CD4-positive, CD25-positive, alpha-beta regulatory T cell (primary cell): ENCODE measurements at regions not wholly inside any gene's neighbourhood (a gene's known extent, or its start where the extent isn't known, plus 50 kb on each side); places are given as distances from the start of the nearest gene placed in this dataset.

Experiments
- ATAC-seq, 2 donors: fragments of 150-1000 bp; cut with Tn5 transposase; one replicate each; pipeline ENCODE4 v1.10.0; 2021; ENCODE audit warnings: low read depth in 2 of 2, moderate number of reproducible peaks in 2 of 2, moderate library complexity in 1 of 2
- DNase-seq, 3 donors: peaks; one replicate each; pipeline versions ENCODE4 v3.0.0 to v3.0.0-alpha.2; 2012 to 2022; ENCODE audit warnings: mixed read lengths in 1 of 3
- H3K27ac ChIP-seq: one replicate; pipeline ENCODE4 v1.7.0; 2013; ENCODE audit warnings: mild to moderate bottlenecking, low read length; ENCODE audit not compliant: insufficient read depth, poor library complexity, severe bottlenecking
- H3K27me3 ChIP-seq: one replicate; pipeline ENCODE4 v1.7.0; 2013; ENCODE audit warnings: low read length; ENCODE audit not compliant: control insufficient read depth, insufficient read depth
- H3K36me3 ChIP-seq: one replicate; pipeline ENCODE4 v1.7.0; 2013; ENCODE audit warnings: mild to moderate bottlenecking, low read length, moderate library complexity; ENCODE audit not compliant: control insufficient read depth, insufficient read depth
- H3K4me1 ChIP-seq: 2 replicates; pipeline ENCODE4 v1.7.0; 2013; ENCODE audit warnings: mild to moderate bottlenecking, low read length; ENCODE audit not compliant: insufficient read depth, control insufficient read depth, poor library complexity, severe bottlenecking
- H3K4me3 ChIP-seq: one replicate; pipeline ENCODE4 v1.7.0; 2013; ENCODE audit warnings: low read depth, mild to moderate bottlenecking, low read length, moderate library complexity
- H3K9me3 ChIP-seq, 2 experiments: 1 replicate in 1 of 2; 2 replicates in 1 of 2; pipeline ENCODE4 v1.7.0; 2013; ENCODE audit warnings: low read length in 2 of 2, mild to moderate bottlenecking in 1 of 2, moderate library complexity in 1 of 2; ENCODE audit not compliant: control insufficient read depth in 2 of 2
- H3K27ac Mint-ChIP-seq, 3 donors: one replicate each; pipeline ENCODE4 v1.8.0; 2020 to 2022; ENCODE audit warnings: mild to moderate bottlenecking in 3 of 3, mixed read lengths in 3 of 3, moderate library complexity in 2 of 3
- H3K27me3 Mint-ChIP-seq: one replicate; pipeline ENCODE4 v1.8.0; 2022; ENCODE audit warnings: mild to moderate bottlenecking, mixed read lengths
- H3K36me3 Mint-ChIP-seq: one replicate; pipeline ENCODE4 v1.8.0; 2020; ENCODE audit warnings: mixed read lengths
- H3K4me1 Mint-ChIP-seq, 4 donors: one replicate each; pipeline ENCODE4 v1.8.0; 2020 to 2022; ENCODE audit warnings: mixed read lengths in 4 of 4, mild to moderate bottlenecking in 1 of 4
- H3K4me3 Mint-ChIP-seq, 4 donors: one replicate each; pipeline ENCODE4 v1.8.0; 2020 to 2022; ENCODE audit warnings: mild to moderate bottlenecking in 4 of 4, mixed read lengths in 4 of 4, moderate library complexity in 3 of 4
- H3K9me3 Mint-ChIP-seq, 7 donors: one replicate each; pipeline ENCODE4 v1.8.0; 2020 to 2022; ENCODE audit warnings: mixed read lengths in 7 of 7, mild to moderate bottlenecking in 3 of 7, moderate library complexity in 2 of 7

DNA sequence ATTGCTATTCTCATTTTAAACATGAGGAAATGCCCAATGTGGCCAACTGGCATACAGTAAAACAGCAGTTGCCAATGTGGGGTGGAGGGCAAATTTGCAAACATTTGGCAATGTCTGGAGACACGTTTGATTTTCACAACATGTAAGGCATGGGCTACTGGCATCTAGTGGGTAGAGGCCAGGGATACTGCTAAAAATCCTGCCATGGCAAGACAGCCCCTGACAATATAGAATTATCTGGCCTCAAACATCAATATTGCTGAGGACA is 168.6 kb downstream of the KCNE4 start:
- H3K27me3 ChIP-seq = no peaks in the 10 kb centered on the region
- Mint-ChIP-seq H3K4me1 (no peaks in the 10 kb centered on the region), H3K4me3 (no peak overlapping the region), H3K27ac (no peak overlapping the region), H3K27me3 (no peaks in the 10 kb centered on the region), H3K9me3 (peaks cover 0 to 3% (median 2%) of the 10 kb centered on the region in 7 donors), H3K36me3 (no peaks in the 10 kb centered on the region)
- ATAC-seq (no peak), DNase-seq (no peak)
- H3K4me1 ChIP-seq = no peaks in the 10 kb centered on the region
- no peaks in the 10 kb centered on the region for H3K36me3 ChIP-seq
- H3K27ac ChIP-seq = no peak overlapping the region
- H3K9me3 ChIP-seq = no peaks in the 10 kb centered on the region
- no peak overlapping the region for H3K4me3 ChIP-seq

DNA sequence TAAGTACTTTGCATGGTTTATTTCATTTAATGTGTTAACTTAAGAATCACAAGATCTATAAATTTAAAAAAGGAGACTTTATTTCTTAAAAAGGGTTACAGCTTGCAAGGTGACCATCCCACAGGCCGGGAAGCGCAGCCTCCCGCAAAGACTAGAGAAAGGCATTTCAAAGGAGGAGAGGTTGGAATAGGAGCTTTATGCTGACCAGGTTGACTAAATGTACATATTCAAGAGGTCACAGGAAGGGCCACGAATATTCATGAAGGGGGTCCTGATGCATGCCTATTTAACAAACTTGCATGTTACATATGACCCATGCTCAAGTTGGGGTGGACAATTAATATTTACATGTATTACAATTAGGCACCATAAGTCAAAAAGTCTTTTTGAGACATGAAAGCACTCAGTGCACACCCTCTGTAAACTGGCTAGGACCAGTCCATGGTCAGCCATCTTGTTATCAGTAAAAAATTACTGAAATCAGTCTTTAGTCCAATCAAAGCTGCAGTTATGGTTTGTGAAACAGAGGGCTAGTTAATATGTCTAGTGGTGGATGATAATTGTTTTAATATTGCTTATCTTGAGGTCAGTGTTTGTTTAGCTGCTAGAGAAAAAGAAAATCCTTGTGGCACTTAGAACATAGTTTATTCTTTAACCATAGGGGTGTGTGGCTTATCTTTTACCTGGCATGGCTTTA is 169.3 kb downstream of the KCNE4 start:
- no peaks in the 10 kb centered on the region for H3K4me1 ChIP-seq
- Mint-ChIP-seq H3K36me3 (no peaks in the 10 kb centered on the region), H3K27ac (peak overlapping the region in 1 of 3 donors; percentile 44), H3K4me1 (no peaks in the 10 kb centered on the region), H3K27me3 (no peaks in the 10 kb centered on the region), H3K9me3 (peaks cover 0 to 3% (median 2%) of the 10 kb centered on the region in 7 donors), H3K4me3 (no peak overlapping the region)
- no peak overlapping the region for H3K4me3 ChIP-seq
- H3K36me3 ChIP-seq = no peaks in the 10 kb centered on the region
- no peaks in the 10 kb centered on the region for H3K9me3 ChIP-seq
- no peaks in the 10 kb centered on the region for H3K27me3 ChIP-seq
- H3K27ac ChIP-seq = no peak overlapping the region
- DNase-seq (no peak), ATAC-seq (no peak)

DNA sequence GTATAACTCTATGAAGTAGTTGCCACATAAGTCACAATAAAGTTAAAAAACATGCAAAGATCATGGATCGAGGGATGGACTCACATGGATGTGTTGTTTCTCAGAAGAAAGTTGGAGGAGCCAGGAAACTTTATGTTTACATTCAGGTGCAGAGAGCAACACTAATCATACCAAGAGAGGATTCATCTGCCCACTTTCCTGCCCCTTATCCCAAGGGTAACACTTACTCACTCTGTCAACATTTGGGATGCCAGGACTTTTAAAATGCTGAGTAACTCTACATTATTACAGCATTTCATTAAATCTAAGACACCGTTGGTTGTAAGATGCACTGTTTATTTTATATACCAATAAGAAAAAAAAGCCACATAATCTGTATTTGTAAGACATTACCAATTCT is 170.4 kb downstream of the KCNE4 start:
- H3K27ac Mint-ChIP-seq = no peak overlapping the region
- H3K4me1 Mint-ChIP-seq = no peaks in the 10 kb centered on the region
- H3K4me3 Mint-ChIP-seq = no peak overlapping the region
- ATAC-seq (no peak), DNase-seq (no peak)
- no peaks in the 10 kb centered on the region for H3K36me3 Mint-ChIP-seq
- Histone ChIP-seq H3K4me1 (no peaks in the 10 kb centered on the region), H3K36me3 (no peaks in the 10 kb centered on the region), H3K27me3 (no peaks in the 10 kb centered on the region), H3K4me3 (no peak overlapping the region), H3K27ac (no peak overlapping the region), H3K9me3 (no peaks in the 10 kb centered on the region)
- H3K27me3 Mint-ChIP-seq = no peaks in the 10 kb centered on the region
- H3K9me3 Mint-ChIP-seq = peaks cover 0 to 4% (median 2%) of the 10 kb centered on the region in 7 donors

DNA sequence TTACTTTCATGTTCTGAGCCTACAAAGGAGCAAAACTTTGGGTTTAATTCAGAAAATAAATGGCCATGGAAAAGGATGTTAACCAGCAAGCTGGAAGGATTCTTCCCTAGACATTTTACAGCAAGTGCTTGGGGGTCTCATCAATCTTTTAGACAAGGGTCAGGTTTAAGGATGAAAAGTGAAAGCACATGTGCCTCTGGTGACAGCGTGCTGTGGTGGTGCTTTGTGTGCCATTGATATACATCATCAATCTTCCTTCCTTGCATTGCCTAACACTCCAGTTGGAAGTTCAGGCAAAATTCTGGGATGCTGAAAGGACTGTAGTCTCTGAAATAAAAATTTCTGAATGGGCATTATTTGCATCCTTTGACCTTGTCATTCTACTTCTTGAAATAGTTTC is 171.2 kb downstream of the KCNE4 start:
- Mint-ChIP-seq H3K9me3 (peaks cover 0 to 4% (median 2%) of the 10 kb centered on the region in 7 donors), H3K27me3 (no peaks in the 10 kb centered on the region), H3K36me3 (no peaks in the 10 kb centered on the region), H3K4me1 (no peaks in the 10 kb centered on the region), H3K27ac (no peak overlapping the region), H3K4me3 (no peak overlapping the region)
- Histone ChIP-seq H3K9me3 (no peaks in the 10 kb centered on the region), H3K27ac (no peak overlapping the region), H3K27me3 (no peaks in the 10 kb centered on the region), H3K4me1 (no peaks in the 10 kb centered on the region), H3K4me3 (no peak overlapping the region), H3K36me3 (no peaks in the 10 kb centered on the region)
- DNase-seq = no peak
- no peak for ATAC-seq

DNA sequence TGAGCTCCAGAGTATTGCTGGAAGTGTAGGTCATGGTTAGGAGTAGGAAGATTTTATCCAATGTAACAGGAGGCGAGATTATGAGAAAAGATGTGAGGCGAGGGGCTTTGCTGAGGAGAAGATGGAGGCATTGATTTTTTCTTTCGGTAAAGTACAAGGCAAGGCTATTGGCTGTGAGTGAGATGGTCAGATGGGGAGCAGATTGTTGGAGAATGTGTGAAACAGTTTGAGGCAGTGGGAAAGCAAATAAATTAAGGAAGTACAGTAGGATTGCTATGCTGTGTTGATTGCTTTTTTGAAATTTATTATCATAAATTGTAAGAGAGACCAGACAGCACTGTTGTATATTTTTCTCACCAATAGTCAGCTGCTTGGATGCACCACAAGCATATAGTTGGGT is 173.3 kb downstream of the KCNE4 start:
- ATAC-seq (no peak), DNase-seq (no peak)
- H3K27ac ChIP-seq = no peak overlapping the region
- Mint-ChIP-seq H3K4me3 (no peak overlapping the region), H3K27me3 (no peaks in the 10 kb centered on the region), H3K27ac (no peak overlapping the region), H3K9me3 (peaks cover 0 to 4% (median 0%) of the 10 kb centered on the region in 7 donors), H3K36me3 (no peaks in the 10 kb centered on the region), H3K4me1 (no peaks in the 10 kb centered on the region)
- no peaks in the 10 kb centered on the region for H3K36me3 ChIP-seq
- no peaks in the 10 kb centered on the region for H3K4me1 ChIP-seq
- H3K27me3 ChIP-seq = no peaks in the 10 kb centered on the region
- no peak overlapping the region for H3K4me3 ChIP-seq
- H3K9me3 ChIP-seq = no peaks in the 10 kb centered on the region

DNA sequence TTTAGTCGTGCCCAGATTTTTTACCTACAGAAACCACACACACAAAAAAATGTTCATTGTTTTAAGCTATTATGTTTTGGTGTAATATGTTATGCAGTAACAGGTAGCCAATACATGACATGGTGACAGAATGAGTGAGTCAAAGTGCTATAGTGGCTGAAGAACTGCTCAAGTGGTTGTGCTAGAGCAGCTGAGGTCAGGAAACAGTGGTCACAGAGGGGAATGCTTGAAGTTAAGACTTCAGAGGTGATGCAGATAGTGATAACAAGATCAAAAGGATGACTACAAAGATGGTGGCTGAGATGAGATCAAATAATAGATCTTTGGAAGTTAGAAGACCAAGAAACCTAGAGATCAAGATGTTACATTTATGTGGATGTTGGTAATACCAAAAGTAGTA is 174.3 kb downstream of the KCNE4 start:
- no peak overlapping the region for H3K4me3 Mint-ChIP-seq
- no peak for DNase-seq
- H3K27ac Mint-ChIP-seq = no peak overlapping the region
- no peaks in the 10 kb centered on the region for H3K27me3 ChIP-seq
- no peaks in the 10 kb centered on the region for H3K4me1 ChIP-seq
- no peaks in the 10 kb centered on the region for H3K36me3 Mint-ChIP-seq
- H3K9me3 ChIP-seq = no peaks in the 10 kb centered on the region
- no peak overlapping the region for H3K27ac ChIP-seq
- no peaks in the 10 kb centered on the region for H3K4me1 Mint-ChIP-seq
- no peak overlapping the region for H3K4me3 ChIP-seq
- no peaks in the 10 kb centered on the region for H3K27me3 Mint-ChIP-seq
- no peak for ATAC-seq
- H3K36me3 ChIP-seq = no peaks in the 10 kb centered on the region
- peaks cover 0 to 4% (median 1%) of the 10 kb centered on the region in 7 donors for H3K9me3 Mint-ChIP-seq

DNA sequence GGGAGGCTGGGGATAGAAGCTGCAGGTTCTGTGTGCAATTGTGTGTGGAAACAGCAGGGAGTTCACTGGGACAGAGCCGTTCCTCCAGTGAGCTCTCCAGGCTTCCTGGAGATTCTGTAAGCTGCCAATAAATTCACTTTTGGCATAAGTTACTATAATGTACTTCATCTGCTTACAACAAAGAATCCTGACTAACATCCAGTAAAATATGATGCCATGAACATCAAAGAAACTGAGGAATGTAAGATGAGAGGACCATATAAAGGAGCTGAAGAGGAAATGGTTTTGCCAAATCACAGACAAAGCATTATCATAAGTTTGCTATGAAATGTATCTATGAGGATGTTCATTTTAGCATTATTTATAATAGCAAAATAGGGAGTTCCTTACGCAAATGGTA is 175.3 kb downstream of the KCNE4 start:
- Mint-ChIP-seq H3K27me3 (no peaks in the 10 kb centered on the region), H3K4me1 (no peaks in the 10 kb centered on the region), H3K9me3 (peaks cover 0 to 5% (median 1%) of the 10 kb centered on the region in 7 donors), H3K4me3 (no peak overlapping the region), H3K27ac (no peak overlapping the region), H3K36me3 (no peaks in the 10 kb centered on the region)
- no peak for DNase-seq
- no peak for ATAC-seq
- H3K4me3 ChIP-seq = no peak overlapping the region
- H3K27me3 ChIP-seq = no peaks in the 10 kb centered on the region
- H3K36me3 ChIP-seq = no peaks in the 10 kb centered on the region
- no peak overlapping the region for H3K27ac ChIP-seq
- H3K9me3 ChIP-seq = no peaks in the 10 kb centered on the region
- no peaks in the 10 kb centered on the region for H3K4me1 ChIP-seq

DNA sequence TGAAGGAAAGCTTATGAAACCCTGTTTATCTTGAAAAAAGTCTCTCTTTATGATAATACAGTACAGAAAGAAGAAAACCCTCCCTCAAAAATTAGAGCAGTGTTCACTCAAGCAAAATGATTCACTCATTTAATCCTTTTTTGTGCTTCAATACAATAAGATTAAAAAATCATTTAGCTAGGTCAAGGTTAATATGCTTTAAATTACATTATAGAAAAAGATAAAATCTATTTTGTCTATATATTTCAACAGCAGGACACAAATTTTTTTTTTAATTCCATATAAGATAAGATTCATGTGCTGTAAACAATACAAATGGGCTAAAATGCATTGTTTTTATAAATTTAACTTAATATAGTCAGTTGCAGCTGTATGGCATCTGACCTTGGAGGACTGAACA is 176.9 kb downstream of the KCNE4 start:
- Mint-ChIP-seq H3K27me3 (no peaks in the 10 kb centered on the region), H3K27ac (no peak overlapping the region), H3K4me1 (no peaks in the 10 kb centered on the region), H3K4me3 (no peak overlapping the region), H3K36me3 (no peaks in the 10 kb centered on the region), H3K9me3 (peaks cover 0 to 5% (median 1%) of the 10 kb centered on the region in 7 donors)
- Histone ChIP-seq H3K9me3 (no peaks in the 10 kb centered on the region), H3K4me1 (no peaks in the 10 kb centered on the region), H3K36me3 (no peaks in the 10 kb centered on the region), H3K27ac (no peak overlapping the region), H3K4me3 (no peak overlapping the region), H3K27me3 (no peaks in the 10 kb centered on the region)
- ATAC-seq = no peak
- DNase-seq = no peak
